Body of pancreas (tissue), 4 donors: ENCODE measurements at regions not wholly inside any gene's neighbourhood (a gene's known extent, or its start where the extent isn't known, plus 50 kb on each side); places are given as distances from the start of the nearest gene placed in this dataset.

Source experiments
- ATAC-seq: fragments of 150-250 bp; one replicate; pipeline ENCODE4 v1.9.1; 2016
- DNase-seq, 4 donors: peaks; one replicate each; pipeline ENCODE4 v3.0.0-alpha.2; 2019
- H3K27ac ChIP-seq, 4 donors: fragments of 200-600 bp; sonication (generic); 1 replicate in 3 of 4; 2 replicates in 1 of 4; pipeline versions ENCODE4 v1.5.1 to v1.6.1; 2016 to 2019; ENCODE audit warnings: mild to moderate bottlenecking in 1 of 4, mixed read lengths in 1 of 4, moderate library complexity in 1 of 4
- H3K27me3 ChIP-seq, 2 donors: fragments of 200-600 bp; sonication (generic); one replicate each; pipeline ENCODE4 v1.6.0; 2016; ENCODE audit warnings: mild to moderate bottlenecking in 1 of 2
- H3K36me3 ChIP-seq, 2 donors: fragments of 200-600 bp; sonication (generic); replicated peaks in 1 of 2; 2 replicates each; pipeline ENCODE4 v1.5.1; 2016; ENCODE audit warnings: low read depth in 2 of 2; ENCODE audit not compliant: insufficient read depth in 1 of 2
- H3K4me1 ChIP-seq: fragments of 200-600 bp; sonication (generic); one replicate; pipeline ENCODE4 v1.6.0; 2016
- H3K4me3 ChIP-seq, 2 donors: fragments of 200-600 bp; sonication (generic); 1 replicate in 1 of 2; 2 replicates in 1 of 2; pipeline ENCODE4 v1.5.1; 2016 to 2019
- H3K9me3 ChIP-seq, 3 donors: fragments of 200-600 bp; sonication (generic); 1 replicate in 2 of 3; 2 replicates in 1 of 3; pipeline ENCODE4 v1.5.1; 2016
- CTCF ChIP-seq, 7 experiments: fragments of 450-650 bp in 4 of 7; fragments of 200-600 bp in 3 of 7; sonication (generic) in 3 of 7; IDR thresholded peaks; one replicate each; pipeline ENCODE4 v1.5.1; 2016 to 2019; ENCODE audit warnings: antibody characterized with exemption in 7 of 7
- POLR2A ChIP-seq, 3 donors: fragments of 450-650 bp; IDR thresholded peaks; one replicate each; pipeline ENCODE4 v1.6.1; 2016; ENCODE audit warnings: antibody characterized with exemption in 3 of 3, mild to moderate bottlenecking in 2 of 3
- WGBS, 2 donors: methylation state at CpG; one replicate each; pipeline ENCODE4 v1.1.5; 2017; 5-methylcytosine and 5-hydroxymethylcytosine counted together
- intact Hi-C: fragments of 100-400 bp; cut with DNase I; formaldehyde crosslinking; loops from one replicate; pipeline ENCODE4 v1.15.1; 2023

DNA sequence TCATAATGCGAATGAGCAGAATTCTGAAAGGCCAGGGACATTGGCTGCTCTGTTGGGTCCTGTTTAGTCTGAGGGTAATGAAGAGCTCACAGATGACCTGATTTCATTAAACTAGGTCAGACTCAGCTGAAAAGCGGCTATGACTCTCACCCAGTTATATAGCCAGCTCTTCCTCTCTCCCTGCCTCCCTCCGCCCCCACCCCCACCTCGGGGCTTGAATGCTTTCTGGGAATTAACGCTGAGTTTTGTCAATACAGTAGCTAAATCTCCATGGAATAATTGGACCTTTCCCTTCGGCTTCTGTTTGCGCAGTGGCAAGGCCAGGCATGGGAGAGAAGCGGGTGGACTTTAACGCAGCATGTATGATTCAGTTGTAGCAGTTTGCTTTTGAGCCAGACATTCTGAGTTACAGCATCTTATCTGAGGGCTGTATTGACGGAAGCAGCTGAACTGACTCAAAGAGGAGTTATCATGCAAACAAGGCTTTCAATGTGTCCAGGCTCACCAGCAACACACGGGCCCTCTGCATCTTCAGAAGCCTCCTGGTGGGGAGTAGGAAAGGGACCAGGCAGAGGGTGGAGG is 110.6 kb downstream of the MYCN start:
- intact Hi-C loops: no loop called here
- TF ChIP-seq POLR2A (IDR thresholded peaks at IDR 0.05): no peak
- no peak for TF ChIP-seq CTCF (IDR thresholded peaks at IDR 0.05)
- 41 to 66% methylated on average over 11 of the region's 11 CpGs for WGBS, 2 donors

DNA sequence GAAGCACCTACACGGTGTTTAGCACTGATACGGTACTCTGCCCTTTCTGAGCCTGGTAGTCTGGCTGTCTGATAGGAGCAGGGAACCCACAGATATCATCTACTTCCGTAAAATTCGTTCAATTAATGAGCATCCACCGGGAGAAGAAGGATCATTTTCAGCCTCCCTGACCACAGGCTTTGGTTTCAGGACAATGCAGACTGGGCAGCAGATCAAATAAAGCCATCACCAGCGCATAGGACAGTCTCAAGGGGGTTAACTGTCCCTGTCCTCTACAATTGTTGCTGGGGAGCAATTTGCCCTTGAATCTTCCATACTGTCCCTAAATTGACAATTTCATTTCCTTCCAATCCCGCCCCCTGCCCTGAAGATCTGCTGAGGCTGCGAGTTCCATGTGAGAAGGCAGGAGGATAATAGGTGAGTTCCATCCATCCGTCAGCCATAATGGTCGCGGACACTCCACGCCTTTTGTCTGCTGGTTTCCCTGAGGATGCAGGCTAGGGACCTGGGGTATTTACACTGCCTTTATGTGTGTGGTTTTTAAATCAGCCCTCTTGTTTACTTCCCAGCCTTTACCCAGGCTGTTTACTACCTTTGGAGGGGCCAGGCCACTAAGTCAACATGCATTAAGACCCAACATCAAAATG is 110.0 kb downstream of the MYCN start:
- intact Hi-C loops: no loop called here
- Histone ChIP-seq H3K27ac (no peak overlapping the region), H3K4me1 (no peaks in the 10 kb centered on the region), H3K9me3 (no peaks in the 10 kb centered on the region), H3K27me3 (no peaks in the 10 kb centered on the region), H3K36me3 (no peaks in the 10 kb centered on the region), H3K4me3 (no peak overlapping the region)
- DNase-seq (no peak), ATAC-seq (no peak)
- TF ChIP-seq CTCF (IDR thresholded peaks at IDR 0.05) (no peak), POLR2A (IDR thresholded peaks at IDR 0.05) (no peak)
- 79 to 81% methylated on average over 11 to 12 of the region's 12 CpGs for WGBS, 2 donors

More for the DNA sequence above, 110.6 kb downstream of the MYCN start:
- H3K27me3 ChIP-seq: no peaks in the 10 kb centered on the region
- H3K36me3 ChIP-seq: no peaks in the 10 kb centered on the region
- ATAC-seq: no peak
- DNase-seq: no peak
- no peak overlapping the region for H3K27ac ChIP-seq
- no peaks in the 10 kb centered on the region for H3K9me3 ChIP-seq
- no peaks in the 10 kb centered on the region for H3K4me1 ChIP-seq
- H3K4me3 ChIP-seq: no peak overlapping the region

DNA sequence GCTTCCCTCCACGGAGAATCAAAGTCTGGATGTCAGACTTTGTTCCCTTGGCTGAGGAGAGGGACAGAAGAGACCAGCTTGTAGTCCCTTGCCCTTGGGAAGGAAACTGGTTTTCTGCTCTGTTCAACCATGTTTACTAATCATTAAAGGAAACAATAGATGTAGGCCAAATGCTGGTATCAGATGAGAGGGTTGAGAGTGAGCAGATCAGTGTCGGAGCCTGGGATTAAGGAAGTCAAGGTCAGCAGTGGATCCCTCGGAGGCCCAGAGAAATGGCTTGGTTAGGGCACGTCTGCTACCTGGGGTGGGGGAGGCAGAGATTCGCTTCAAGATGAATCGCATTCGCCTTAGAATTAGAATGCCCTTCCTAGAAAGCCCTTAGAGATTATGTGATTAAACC is 109.1 kb downstream of the MYCN start:
- Histone ChIP-seq H3K9me3 (no peaks in the 10 kb centered on the region), H3K4me3 (no peak overlapping the region), H3K4me1 (no peaks in the 10 kb centered on the region), H3K27ac (no peak overlapping the region), H3K27me3 (no peaks in the 10 kb centered on the region), H3K36me3 (no peaks in the 10 kb centered on the region)
- 74 to 81% methylated on average over 7 of the region's 7 CpGs for WGBS, 2 donors
- DNase-seq (no peak), ATAC-seq (no peak)
- intact Hi-C loops: no loop called here
- no peak for TF ChIP-seq POLR2A (IDR thresholded peaks at IDR 0.05)
- TF ChIP-seq CTCF (IDR thresholded peaks at IDR 0.05): no peak

GRCh38 chr2:16048466-16048865 is 108.1 kb downstream of the MYCN start:
- 65 to 72% methylated on average over 4 of the region's 4 CpGs for WGBS, 2 donors
- TF ChIP-seq CTCF (IDR thresholded peaks at IDR 0.05) (no peak), POLR2A (IDR thresholded peaks at IDR 0.05) (no peak)
- no peak overlapping the region for H3K4me3 ChIP-seq
- no peaks in the 10 kb centered on the region for H3K4me1 ChIP-seq
- no peaks in the 10 kb centered on the region for H3K27me3 ChIP-seq
- no peak for DNase-seq
- ATAC-seq: no peak
- H3K36me3 ChIP-seq: no peaks in the 10 kb centered on the region
- H3K9me3 ChIP-seq: no peaks in the 10 kb centered on the region
- intact Hi-C loops: no loop called here
- H3K27ac ChIP-seq: no peak overlapping the region

DNA sequence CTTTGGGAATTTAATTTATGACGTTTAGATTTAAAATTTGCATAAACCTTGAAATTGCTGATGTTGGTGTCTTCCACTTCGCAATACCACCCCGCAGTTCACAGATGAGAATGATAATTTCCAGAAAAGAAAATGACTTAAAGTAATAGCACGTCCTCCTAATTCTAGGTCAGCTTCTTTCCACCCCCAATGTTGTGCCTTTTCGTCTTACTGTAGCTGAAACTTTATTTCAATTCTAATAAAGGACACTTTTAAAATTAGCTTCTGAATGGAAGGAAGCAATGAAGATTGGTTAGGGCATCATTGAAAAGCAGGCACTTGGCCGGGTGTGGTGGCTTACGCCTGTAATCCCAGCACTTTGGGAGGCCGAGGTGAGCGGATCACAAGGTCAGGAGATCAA is 107.4 kb downstream of the MYCN start:
- no peak for ATAC-seq
- H3K9me3 ChIP-seq: no peaks in the 10 kb centered on the region
- DNase-seq: no peak
- TF ChIP-seq CTCF (IDR thresholded peaks at IDR 0.05) (no peak), POLR2A (IDR thresholded peaks at IDR 0.05) (no peak)
- intact Hi-C loops: no loop called here
- no peaks in the 10 kb centered on the region for H3K4me1 ChIP-seq
- no peaks in the 10 kb centered on the region for H3K36me3 ChIP-seq
- H3K4me3 ChIP-seq: no peak overlapping the region
- no peaks in the 10 kb centered on the region for H3K27me3 ChIP-seq
- no peak overlapping the region for H3K27ac ChIP-seq
- WGBS, 2 donors: 81% methylated on average over 9 of the region's 9 CpGs
